Activated CD4-positive, alpha-beta T cell treated with anti-CD3 and anti-CD28 coated beads for 36 hours (primary cell): ENCODE measurements at regions not wholly inside any gene's neighbourhood (a gene's known extent, or its start where the extent isn't known, plus 50 kb on each side); places are given as distances from the start of the nearest gene placed in this dataset.

Experiments used
- ATAC-seq: fragments of 200-7000 bp; cut with Tn5 transposase; one replicate; pipeline ENCODE4 v1.10.0; 2021; ENCODE audit warnings: mild to moderate bottlenecking, moderate library complexity
- CTCF ChIA-PET: fragments of 350-600 bp; sonication (Branson Sonifier 250); formaldehyde crosslinking; loops from one replicate; lab custom pipeline; 2021; ENCODE audit warnings: antibody characterized with exemption; lab: Charles Lee
- POLR2A ChIA-PET: fragments of 350-600 bp; sonication (Branson Sonifier 250); formaldehyde crosslinking; loops from one replicate; lab custom pipeline; 2021; ENCODE audit warnings: antibody characterized with exemption, inconsistent platforms; lab: Charles Lee
- DNase-seq: peaks from one replicate; pipeline ENCODE4 v3.0.0-alpha.2; 2020
- H3K27ac Mint-ChIP-seq: one replicate; pipeline ENCODE4 v1.8.0; 2021; ENCODE audit warnings: mixed read lengths
- H3K27me3 Mint-ChIP-seq: one replicate; pipeline ENCODE4 v1.8.0; 2021; ENCODE audit warnings: mixed read lengths
- H3K36me3 Mint-ChIP-seq: one replicate; pipeline ENCODE4 v1.8.0; 2021; ENCODE audit warnings: low read depth, mixed read lengths
- H3K4me1 Mint-ChIP-seq: one replicate; pipeline ENCODE4 v1.8.0; 2021; ENCODE audit warnings: mixed read lengths
- H3K4me3 Mint-ChIP-seq: one replicate; pipeline ENCODE4 v1.8.0; 2021; ENCODE audit warnings: mild to moderate bottlenecking, moderate library complexity, mixed read lengths
- H3K9me3 Mint-ChIP-seq: one replicate; pipeline ENCODE4 v1.8.0; 2021; ENCODE audit warnings: low read depth, mixed read lengths
- intact Hi-C, 2 experiments: fragments of 100-400 bp; cut with DNase I in 1 of 2; cut with micrococcal nuclease in 1 of 2; formaldehyde crosslinking; loops; one replicate each; pipeline versions ENCODE4 v1.14.2 to v1.15.1; 2022 to 2024; cut with DNase I, micrococcal nuclease

- DNase-seq = no peak
- intact Hi-C loops = no loop called here
- Mint-ChIP-seq H3K9me3 (peaks cover 2% of the 10 kb centered on the region), H3K4me3 (no peak overlapping the region), H3K36me3 (no peaks in the 10 kb centered on the region), H3K4me1 (peaks cover 25% of the 10 kb centered on the region), H3K27ac (no peak overlapping the region), H3K27me3 (peaks cover 2% of the 10 kb centered on the region)
- ChIA-PET POLR2A (interaction anchor here (0.6 kb wide), 1 partner anchor 407 kb away, joined by 3 read pairs; no protein-coding TSS in a partner anchor), CTCF (no interaction called here)
- ATAC-seq = no peak
Observed at GRCh38 chr4:15376594-15376993, 51.2 kb upstream of the C1QTNF7 start.
